ENCODE measurements at regions not wholly inside any gene's neighbourhood (a gene's known extent, or its start where the extent isn't known, plus 50 kb on each side); places are given as distances from the start of the nearest gene placed in this dataset.

DNA sequence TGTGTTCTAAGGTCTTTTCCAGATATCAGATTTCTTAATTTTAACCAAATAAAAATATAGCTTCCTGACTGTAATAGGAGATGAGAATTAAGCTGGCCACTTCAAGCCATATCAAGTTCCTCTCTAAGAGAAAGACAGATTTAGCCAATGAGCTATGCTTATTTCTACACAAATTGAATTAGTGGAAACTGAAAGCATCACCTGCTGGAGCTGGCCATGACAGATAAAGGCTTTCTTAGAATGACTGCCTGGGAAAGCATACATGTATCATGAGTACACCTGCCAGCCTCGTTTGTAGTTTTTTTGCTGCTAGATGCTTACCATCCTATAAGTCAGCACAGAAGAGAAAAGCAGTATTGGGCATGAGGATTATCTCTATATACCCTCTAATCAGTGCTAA, 53.5 kb upstream of the DBX1 start:
- H3K9me2 ChIP-seq (replicated peaks; ENCODE audit: insufficient read depth, low read length) = no peaks in the 10 kb centered on the region
- H3F3A ChIP-seq (ENCODE audit: insufficient read depth) = no peaks in the 10 kb centered on the region
- TF ChIP-seq CTCF (IDR thresholded peaks at IDR 0.05; ENCODE audit: insufficient read depth, low read length, poor library complexity, severe bottlenecking) (no peak), EZH2phosphoT487 (conservative IDR thresholded peaks at IDR 0.05; ENCODE audit: low read length) (no peak)
- H3K9me3 ChIP-seq (ENCODE audit: insufficient read depth, low read length) = no peaks in the 10 kb centered on the region
- no peak overlapping the region for H3K9ac ChIP-seq (ENCODE audit: low read length)
- H3K79me2 ChIP-seq (ENCODE audit: insufficient read depth, low read length) = no peaks in the 10 kb centered on the region
- no peak overlapping the region for H3K4me2 ChIP-seq (ENCODE audit: low read depth, low read length, poor library complexity, severe bottlenecking)
- H3K36me3 ChIP-seq (ENCODE audit: low read length) = no peaks in the 10 kb centered on the region
- no peak overlapping the region for H2AFZ ChIP-seq (ENCODE audit: low read depth, low read length, severe bottlenecking)
- H3K27me3 ChIP-seq (ENCODE audit: low read length) = no peaks in the 10 kb centered on the region
- H4K20me1 ChIP-seq (ENCODE audit: low read depth, low read length) = no peaks in the 10 kb centered on the region
- no peak overlapping the region for H3K4me3 ChIP-seq (ENCODE audit: insufficient read depth, low read length, poor library complexity, severe bottlenecking)
- H3K27ac ChIP-seq (ENCODE audit: low read depth, low read length) = no peak overlapping the region

GRCh38 chr11:20211691-20212090, 51.4 kb upstream of the DBX1 start:
- TF ChIP-seq CTCF (IDR thresholded peaks at IDR 0.05; ENCODE audit: insufficient read depth, low read length, poor library complexity, severe bottlenecking) (no peak), EZH2phosphoT487 (conservative IDR thresholded peaks at IDR 0.05; ENCODE audit: low read length) (no peak)
- Histone ChIP-seq H3K79me2 (ENCODE audit: insufficient read depth, low read length) (no peaks in the 10 kb centered on the region), H3F3A (ENCODE audit: insufficient read depth) (no peaks in the 10 kb centered on the region), H3K9me2 (replicated peaks; ENCODE audit: insufficient read depth, low read length) (no peaks in the 10 kb centered on the region), H3K4me3 (ENCODE audit: insufficient read depth, low read length, poor library complexity, severe bottlenecking) (no peak overlapping the region), H2AFZ (ENCODE audit: low read depth, low read length, severe bottlenecking) (no peak overlapping the region), H3K4me2 (ENCODE audit: low read depth, low read length, poor library complexity, severe bottlenecking) (no peak overlapping the region), H3K27ac (ENCODE audit: low read depth, low read length) (no peak overlapping the region), H3K9me3 (ENCODE audit: insufficient read depth, low read length) (no peaks in the 10 kb centered on the region), H3K27me3 (ENCODE audit: low read length) (no peaks in the 10 kb centered on the region), H4K20me1 (ENCODE audit: low read depth, low read length) (no peaks in the 10 kb centered on the region), H3K9ac (ENCODE audit: low read length) (no peak overlapping the region), H3K36me3 (ENCODE audit: low read length) (no peaks in the 10 kb centered on the region)
